ENCODE measurements at regions not wholly inside any gene's neighbourhood (a gene's known extent, or its start where the extent isn't known, plus 50 kb on each side); places are given as distances from the start of the nearest gene placed in this dataset.

- intact Hi-C loops (cut with micrococcal nuclease), result no loop called here
These were observed 499.2 kb downstream of the PTPRC start for GRCh38 chr1:199138061-199138460.

GRCh38 chr1:199149591-199149990, 510.8 kb downstream of the PTPRC start:
- intact Hi-C loops (cut with micrococcal nuclease), result no loop called here

GRCh38 chr1:199150756-199151155, 511.9 kb downstream of the PTPRC start:
- intact Hi-C loops (cut with micrococcal nuclease), result no loop called here

GRCh38 chr1:199151634-199152425, 513.0 kb downstream of the PTPRC start:
- intact Hi-C loops (cut with micrococcal nuclease), result no loop called here

- intact Hi-C loops (cut with micrococcal nuclease), result no loop called here
These were observed 513.8 kb downstream of the PTPRC start for GRCh38 chr1:199152676-199153075.

- intact Hi-C loops (cut with micrococcal nuclease), result no loop called here
These were observed 516.6 kb downstream of the PTPRC start for GRCh38 chr1:199155166-199156019.

GRCh38 chr1:199157494-199157893, 518.7 kb downstream of the PTPRC start:
- intact Hi-C loops (cut with micrococcal nuclease), result no loop called here

- intact Hi-C loops (cut with micrococcal nuclease), result no loop called here
These were observed 521.9 kb downstream of the PTPRC start for GRCh38 chr1:199160521-199161318.

- intact Hi-C loops (cut with micrococcal nuclease), result no loop called here
These were observed 522.5 kb downstream of the PTPRC start for GRCh38 chr1:199161319-199161680.

GRCh38 chr1:199161766-199162303, 523.0 kb downstream of the PTPRC start:
- intact Hi-C loops (cut with micrococcal nuclease), result no loop called here

GRCh38 chr1:199163267-199163666, 524.4 kb downstream of the PTPRC start:
- intact Hi-C loops (cut with micrococcal nuclease), result loop anchor here (1.0 kb wide), 1 partner anchor 10 kb away; no protein-coding TSS in a partner anchor

- intact Hi-C loops (cut with micrococcal nuclease), result loop anchor here (1.0 kb wide), 1 partner anchor 10 kb away; no protein-coding TSS in a partner anchor
These were observed 524.8 kb downstream of the PTPRC start for GRCh38 chr1:199163670-199164069.

GRCh38 chr1:199167460-199167859, 528.6 kb downstream of the PTPRC start:
- intact Hi-C loops (cut with micrococcal nuclease), result no loop called here

- intact Hi-C loops (cut with micrococcal nuclease), result no loop called here
These were observed 530.2 kb downstream of the PTPRC start for GRCh38 chr1:199168888-199169585.

- intact Hi-C loops (cut with micrococcal nuclease), result loop anchor here (5.0 to 10.0 kb wide), 2 partner anchors 72 to 984 kb away; no protein-coding TSS in a partner anchor
These were observed 531.9 kb downstream of the PTPRC start for GRCh38 chr1:199170711-199171110.

- intact Hi-C loops (cut with micrococcal nuclease), result loop anchor here (1.0 to 10.0 kb wide), 14 partner anchors 9 to 1396 kb away; no protein-coding TSS in a partner anchor
These were observed 533.6 kb downstream of the PTPRC start for GRCh38 chr1:199172171-199173124.

- intact Hi-C loops (cut with micrococcal nuclease), result loop anchor here (1.0 to 10.0 kb wide), 14 partner anchors 9 to 1397 kb away; no protein-coding TSS in a partner anchor
These were observed 534.5 kb downstream of the PTPRC start for GRCh38 chr1:199173356-199173755.

GRCh38 chr1:199174336-199174735, 535.5 kb downstream of the PTPRC start:
- intact Hi-C loops (cut with micrococcal nuclease), result loop anchor here (5.0 to 10.0 kb wide), 2 partner anchors 68 to 980 kb away; no protein-coding TSS in a partner anchor

GRCh38 chr1:199176713-199177112, 537.9 kb downstream of the PTPRC start:
- intact Hi-C loops (cut with micrococcal nuclease), result loop anchor here (10.0 kb wide), 1 partner anchor 978 kb away; no protein-coding TSS in a partner anchor

Data from T-helper 1 cell treated with Interleukin-12 subunit alpha and Interleukin-12 subunit beta and Interleukin-4 antibody, amounts not matched to agents 30 ng/mL and 1 ng/mL, for 36 hours (primary cell).